Vagina (tissue), 2 donors: ENCODE measurements at regions not wholly inside any gene's neighbourhood (a gene's known extent, or its start where the extent isn't known, plus 50 kb on each side); places are given as distances from the start of the nearest gene placed in this dataset.

Experiments
- POLR2A ChIP-seq, 2 donors: fragments of 450-650 bp; IDR thresholded peaks; one replicate each; pipeline ENCODE4 v1.6.1; 2017; ENCODE audit warnings: antibody characterized with exemption in 2 of 2, mild to moderate bottlenecking in 2 of 2, moderate library complexity in 2 of 2
- POLR2AphosphoS5 ChIP-seq, 2 donors: sonication (generic); formaldehyde crosslinking; IDR thresholded peaks; one replicate each; pipeline ENCODE4 v1.9.0; 2017; ENCODE audit warnings: antibody characterized with exemption in 2 of 2, mild to moderate bottlenecking in 2 of 2, low read depth in 1 of 2; ENCODE audit not compliant: insufficient read depth in 1 of 2
- TF ChIP-seq, protein P1 (sequence below), 3 experiments: fragments of 450-650 bp in 2 of 3; fragments of 200-600 bp in 1 of 3; sonication (generic) in 1 of 3; IDR thresholded peaks; one replicate each; pipeline ENCODE4 v1.5.1; 2017 to 2019; ENCODE audit warnings: antibody characterized with exemption in 3 of 3, mild to moderate bottlenecking in 2 of 3, moderate library complexity in 2 of 3

DNA sequence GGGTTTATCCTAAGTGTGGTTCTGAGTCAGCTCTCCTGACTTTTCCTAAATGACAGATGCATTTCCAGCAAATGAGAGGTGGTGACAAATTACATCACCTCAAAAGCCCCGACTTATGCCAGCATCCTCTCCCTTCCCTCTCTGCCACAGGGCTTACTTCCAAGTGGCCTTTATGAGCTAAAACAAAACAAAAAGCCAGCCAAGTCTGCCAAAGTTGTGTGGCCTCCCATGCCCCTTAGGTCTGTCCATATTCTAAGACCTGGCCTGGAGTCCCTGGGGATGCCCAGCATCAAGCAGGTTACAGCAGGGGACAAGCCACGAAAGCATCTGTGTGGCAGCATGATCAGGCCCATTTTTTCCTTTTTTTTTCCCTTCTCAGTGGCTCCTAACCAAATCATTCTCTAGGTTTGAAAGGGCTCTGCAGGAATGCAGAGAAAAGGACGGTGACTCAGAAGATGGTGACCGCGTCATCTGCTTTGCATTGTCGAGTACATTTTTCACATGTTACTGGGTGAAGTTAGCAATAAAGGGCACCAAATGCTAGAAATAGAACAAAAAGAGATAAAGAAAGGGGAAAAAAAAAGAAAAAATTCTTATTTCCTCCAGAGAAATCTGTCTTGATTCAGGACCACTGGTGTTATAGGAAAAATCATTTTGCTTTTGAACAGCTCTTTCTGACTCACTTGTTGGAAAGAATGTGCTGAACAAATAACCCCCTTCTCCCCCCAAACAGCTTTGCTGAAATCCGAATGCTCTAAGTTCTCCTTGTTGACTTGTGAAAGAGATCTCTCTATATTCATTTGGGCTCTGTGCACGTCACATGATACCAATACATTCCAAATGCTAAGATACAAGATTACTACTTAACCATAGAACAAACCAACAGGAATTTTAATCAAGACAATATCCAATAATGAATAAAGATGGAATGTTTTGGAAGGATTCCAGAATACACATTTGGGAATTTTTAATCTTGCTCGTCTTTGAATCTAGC lies 178.7 kb downstream of the EN1 start:
- TF ChIP-seq, protein P1, sequence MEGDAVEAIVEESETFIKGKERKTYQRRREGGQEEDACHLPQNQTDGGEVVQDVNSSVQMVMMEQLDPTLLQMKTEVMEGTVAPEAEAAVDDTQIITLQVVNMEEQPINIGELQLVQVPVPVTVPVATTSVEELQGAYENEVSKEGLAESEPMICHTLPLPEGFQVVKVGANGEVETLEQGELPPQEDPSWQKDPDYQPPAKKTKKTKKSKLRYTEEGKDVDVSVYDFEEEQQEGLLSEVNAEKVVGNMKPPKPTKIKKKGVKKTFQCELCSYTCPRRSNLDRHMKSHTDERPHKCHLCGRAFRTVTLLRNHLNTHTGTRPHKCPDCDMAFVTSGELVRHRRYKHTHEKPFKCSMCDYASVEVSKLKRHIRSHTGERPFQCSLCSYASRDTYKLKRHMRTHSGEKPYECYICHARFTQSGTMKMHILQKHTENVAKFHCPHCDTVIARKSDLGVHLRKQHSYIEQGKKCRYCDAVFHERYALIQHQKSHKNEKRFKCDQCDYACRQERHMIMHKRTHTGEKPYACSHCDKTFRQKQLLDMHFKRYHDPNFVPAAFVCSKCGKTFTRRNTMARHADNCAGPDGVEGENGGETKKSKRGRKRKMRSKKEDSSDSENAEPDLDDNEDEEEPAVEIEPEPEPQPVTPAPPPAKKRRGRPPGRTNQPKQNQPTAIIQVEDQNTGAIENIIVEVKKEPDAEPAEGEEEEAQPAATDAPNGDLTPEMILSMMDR (IDR thresholded peaks at IDR 0.05): no peak
- TF ChIP-seq POLR2A (IDR thresholded peaks at IDR 0.05): no peak
- no peak for TF ChIP-seq POLR2AphosphoS5 (IDR thresholded peaks at IDR 0.05; ENCODE audit: insufficient read depth in 1 of 2, low read depth in 1 of 2)
